Astrocyte of the hippocampus (primary cell): ENCODE measurements at regions not wholly inside any gene's neighbourhood (a gene's known extent, or its start where the extent isn't known, plus 50 kb on each side); places are given as distances from the start of the nearest gene placed in this dataset.
"Not testable (repeated sequence)": the region's sequence is repeated elsewhere in the genome, so short reads cannot be mapped to it uniquely, and the experiment has no call there.

Source experiments
- DNase-seq: peaks from one replicate; pipeline ENCODE4 v3.0.0; 2011; ENCODE audit warnings: low read depth, low spot score

- no peak for DNase-seq
Measured at GRCh38 chr10:108036265-108036664, 871.8 kb upstream of the SORCS1 start.

GRCh38 chr10:108034829-108035228, 870.3 kb upstream of the SORCS1 start:
- DNase-seq: no peak

- not testable (repeated sequence) for DNase-seq
Measured at GRCh38 chr10:108033518-108033917, 869.0 kb upstream of the SORCS1 start.

- no peak for DNase-seq
Measured at GRCh38 chr10:108031505-108031904, 867.0 kb upstream of the SORCS1 start.

GRCh38 chr10:108014902-108015177, 850.3 kb upstream of the SORCS1 start:
- DNase-seq: no peak

- no peak for DNase-seq
Measured at GRCh38 chr10:108014145-108014901, 849.8 kb upstream of the SORCS1 start.

GRCh38 chr10:108005627-108006026, 841.1 kb upstream of the SORCS1 start:
- no peak for DNase-seq

GRCh38 chr10:108003576-108003975, 839.1 kb upstream of the SORCS1 start:
- DNase-seq: no peak

- DNase-seq: no peak
Measured at GRCh38 chr10:108003061-108003460, 838.6 kb upstream of the SORCS1 start.

GRCh38 chr10:108000365-108000764, 835.9 kb upstream of the SORCS1 start:
- no peak for DNase-seq

GRCh38 chr10:107994621-107995270, 830.2 kb upstream of the SORCS1 start:
- DNase-seq: no peak

GRCh38 chr10:107986571-107986970, 822.1 kb upstream of the SORCS1 start:
- no peak for DNase-seq

GRCh38 chr10:107984581-107984980, 820.1 kb upstream of the SORCS1 start:
- DNase-seq: no peak

- no peak for DNase-seq
Measured at GRCh38 chr10:107984149-107984548, 819.6 kb upstream of the SORCS1 start.

- DNase-seq: no peak
Measured at GRCh38 chr10:107978455-107978854, 813.9 kb upstream of the SORCS1 start.

GRCh38 chr10:107971973-107972372, 807.5 kb upstream of the SORCS1 start:
- DNase-seq: peak; percentile 2

- no peak for DNase-seq
Measured at GRCh38 chr10:107971411-107971810, 806.9 kb upstream of the SORCS1 start.

GRCh38 chr10:107970512-107970911, 806.0 kb upstream of the SORCS1 start:
- DNase-seq: no peak

- no peak for DNase-seq
Measured at GRCh38 chr10:107969936-107970335, 805.4 kb upstream of the SORCS1 start.

- no peak for DNase-seq
Measured at GRCh38 chr10:107966826-107967225, 802.3 kb upstream of the SORCS1 start.

- no peak for DNase-seq
Measured at GRCh38 chr10:107952649-107953556, 788.4 kb upstream of the SORCS1 start.

GRCh38 chr10:107950411-107951062, 786.0 kb upstream of the SORCS1 start:
- DNase-seq: not testable (repeated sequence)
